K562 (cell line): ENCODE measurements at regions not wholly inside any gene's neighbourhood (a gene's known extent, or its start where the extent isn't known, plus 50 kb on each side); places are given as distances from the start of the nearest gene placed in this dataset. TPM values are rescaled to one million over a fixed set of nuclear protein-coding genes. Genes with fewer than 3 reads are reported as not detected.

Source experiments
- ATAC-seq: fragments of 200-7000 bp; cut with Tn5 transposase; 3 replicates; pipeline ENCODE4 v1.9.1; 2020; ENCODE audit warnings: moderate library complexity
- BruUV-seq: library from RNA; stranded (reverse); fragments of 400-500 nt; replicated peaks from 2 replicates; lab custom pipeline; 2021; lab: Mats Ljungman, UMichigan
- CTCF ChIA-PET: fragments of 300-600 bp; formaldehyde crosslinking; extraction: SDS; loops from one replicate; lab custom pipeline; 2021; ENCODE audit warnings: low intra/inter-chr PET ratio; lab: Yijun Ruan, JAX
- POLR2A ChIA-PET: fragments of 300-600, 350-650 bp; sonication (Branson Sonifier 250); formaldehyde crosslinking; extraction: SDS; loops from one replicate; lab custom pipeline; 2021; ENCODE audit warnings: antibody characterized with exemption, inconsistent platforms; lab: Yijun Ruan, JAX
- DNase-seq, 4 experiments: peaks; one replicate each; pipeline versions ENCODE4 v3.0.0 to v3.0.0-alpha.2; 2011 to 2018; ENCODE audit warnings: low spot score in 3 of 4, mixed read lengths in 3 of 4; ENCODE audit errors: extremely low read depth in 1 of 4
- FAIRE-seq: peaks from 2 replicates; lab custom pipeline; 2011; peaks lifted over from hg19 to GRCh38; lab: Jason Lieb, UNC
- H2AFZ ChIP-seq: 2 replicates; pipeline ENCODE4 v1.6.0; 2011; ENCODE audit warnings: low read depth, low read length, control low read depth, inconsistent platforms
- H3K27ac ChIP-seq: fragments of 200-600 bp; 3 replicates; pipeline ENCODE4 v1.8.0; 2011; ENCODE audit warnings: low read depth, mild to moderate bottlenecking, control low read depth, inconsistent platforms, low read length, moderate library complexity, mixed read lengths; ENCODE audit errors: extremely low read depth
- H3K27me3 ChIP-seq, 2 experiments: fragments of 300-600 bp in 1 of 2; 2 replicates in 1 of 2; 3 replicates in 1 of 2; pipeline versions ENCODE4 v1.6.0 to v1.8.0; 2011; ENCODE audit warnings: inconsistent platforms in 2 of 2, low read length in 2 of 2, mild to moderate bottlenecking in 1 of 2, mixed read lengths in 1 of 2, moderate library complexity in 1 of 2; ENCODE audit not compliant: control insufficient read depth in 2 of 2, insufficient read depth in 2 of 2
- H3K36me3 ChIP-seq: fragments of 300-600 bp; 3 replicates; pipeline ENCODE4 v1.8.0; 2011; ENCODE audit warnings: mild to moderate bottlenecking, low read length, inconsistent platforms; ENCODE audit not compliant: control insufficient read depth, insufficient read depth
- H3K4me1 ChIP-seq, 2 experiments: fragments of 200-600 bp in 1 of 2; replicated peaks in 1 of 2; 2 replicates in 1 of 2; 3 replicates in 1 of 2; pipeline versions ENCODE4 v1.5.1 to v1.8.0; 2011; ENCODE audit warnings: inconsistent platforms in 2 of 2, low read length in 2 of 2, mild to moderate bottlenecking in 1 of 2, mixed read lengths in 1 of 2, moderate library complexity in 1 of 2; ENCODE audit not compliant: control insufficient read depth in 2 of 2, insufficient read depth in 2 of 2
- H3K4me2 ChIP-seq: 2 replicates; pipeline ENCODE4 v1.6.1; 2011; ENCODE audit warnings: low read length, control low read depth, inconsistent platforms, mixed read lengths; ENCODE audit not compliant: insufficient read depth
- H3K4me3 ChIP-seq: fragments of 200-600 bp; sonication (generic), shearing (Covaris generic); 2 replicates; pipeline ENCODE4 v1.5.1; 2016; ENCODE audit warnings: control low read depth, inconsistent platforms
- H3K79me2 ChIP-seq: fragments of 200-600 bp; 3 replicates; pipeline ENCODE4 v1.8.0; 2011; ENCODE audit warnings: low read length, inconsistent platforms; ENCODE audit not compliant: control insufficient read depth, insufficient read depth
- H3K9ac ChIP-seq, 2 experiments: 2 replicates each; pipeline versions ENCODE4 v1.6.0 to v1.6.1; 2011; ENCODE audit warnings: low read depth in 2 of 2, low read length in 2 of 2, control low read depth in 1 of 2, inconsistent platforms in 1 of 2, mild to moderate bottlenecking in 1 of 2, mixed read lengths in 1 of 2; ENCODE audit not compliant: insufficient read depth in 1 of 2
- H3K9me1 ChIP-seq: one replicate; pipeline ENCODE4 v1.6.0; 2011; ENCODE audit warnings: inconsistent platforms, mild to moderate bottlenecking, low read length, moderate library complexity; ENCODE audit not compliant: control insufficient read depth, insufficient read depth
- H3K9me3 ChIP-seq: replicated peaks from 2 replicates; pipeline ENCODE4 v1.5.1; 2011; ENCODE audit warnings: low read depth, low read length, inconsistent platforms; ENCODE audit not compliant: control insufficient read depth, insufficient read depth
- H4K20me1 ChIP-seq: replicated peaks from 2 replicates; pipeline ENCODE4 v1.6.1; 2011; ENCODE audit warnings: low read length, inconsistent platforms, mixed read lengths; ENCODE audit not compliant: control insufficient read depth, insufficient read depth
- CUX1 ChIP-seq: fragments of 200-800 bp; sonication (Bioruptor generic); IDR thresholded peaks from 2 replicates; pipeline ENCODE4 v1.6.1; 2016; ENCODE audit warnings: missing genetic modification characterization, missing compliant biosample characterization
- ELF2 ChIP-seq: fragments of 250-450 bp; sonication (Bioruptor Pico); IDR thresholded peaks from 2 replicates; pipeline ENCODE4 v1.5.0; 2021; ENCODE audit warnings: mild to moderate bottlenecking
- EP300 ChIP-seq: IDR thresholded peaks from 2 replicates; pipeline ENCODE4 v1.6.1; 2012; ENCODE audit warnings: low read length, improper control_type of control experiment
- HES1 ChIP-seq: fragments of 450-650 bp; IDR thresholded peaks from 2 replicates; pipeline ENCODE4 v1.6.1; 2016; ENCODE audit warnings: low read depth, mild to moderate bottlenecking, moderate library complexity
- MEF2A ChIP-seq: IDR thresholded peaks from 2 replicates; pipeline ENCODE4 v1.6.1; 2011; ENCODE audit warnings: low read depth, mild to moderate bottlenecking, low read length, moderate library complexity; ENCODE audit not compliant: control insufficient read depth
- POLR3G ChIP-seq: IDR thresholded peaks from 2 replicates; pipeline ENCODE4 v1.6.1; 2011; ENCODE audit not compliant: insufficient read length, insufficient replicate concordance; ENCODE audit errors: extremely low read depth
- ZNF57 ChIP-seq: fragments of 450-650 bp; formaldehyde crosslinking; IDR thresholded peaks from 2 replicates; pipeline ENCODE4 v1.4.0; 2020; ENCODE audit warnings: mild to moderate bottlenecking, moderate library complexity
- WGBS: fragments of 100-300 bp; shearing (Covaris generic); methylation state at CpG from one replicate; pipeline ENCODE4 v1.1.6; 2016; ENCODE audit warnings: low coverage, mixed read lengths; ENCODE audit not compliant: insufficient coverage; ENCODE audit errors: missing lambda C conversion rate; 5-methylcytosine and 5-hydroxymethylcytosine counted together
- in situ Hi-C: fragments of 300-500 bp; cut with MboI; formaldehyde crosslinking; loops from 4 replicates; pipeline ENCODE4 v1.15.0; 2018; ENCODE audit warnings: inconsistent platforms, mixed read lengths
- intact Hi-C: fragments of 100-400 bp; cut with micrococcal nuclease; formaldehyde crosslinking; loops from 2 replicates; pipeline ENCODE4 v1.14.2; 2022
- small RNA-seq: library from RNA; depleted of rRNA; stranded (forward); fragments of <200 nt; gene quantifications from one replicate; pipeline ENCODE3, GENCODE V24; 2014

- TF ChIP-seq CUX1 (no peak), HES1 (no peak)
- TF ChIP-seq, all 486 proteins: peak for 0
Observed at GRCh38 chr20:51856432-51856831, 54.1 kb upstream of the SALL4 start (continued).

GRCh38 chr20:51854921-51855320 lies 52.6 kb upstream of the SALL4 start:
- H3K4me3 ChIP-seq, result no peak overlapping the region
- ATAC-seq (no peak), DNase-seq (no peak), FAIRE-seq (no peak)
- no TSS peak for BruUV-seq
- POLR2A ChIA-PET, result no interaction called here
- H3K9me3 ChIP-seq, result no peaks in the 10 kb centered on the region
- no peak overlapping the region for H3K9ac ChIP-seq
- no peak overlapping the region for H3K27ac ChIP-seq
- H3K79me2 ChIP-seq, result no peaks in the 10 kb centered on the region
- in situ Hi-C loops (no loop called here), intact Hi-C loops (no loop called here)
- H4K20me1 ChIP-seq, result no peaks in the 10 kb centered on the region
- no peak overlapping the region for H3K4me2 ChIP-seq
- H3K36me3 ChIP-seq, result no peaks in the 10 kb centered on the region
- CTCF ChIA-PET, result no interaction called here
- H3K27me3 ChIP-seq, result peaks cover 2 to 14% of the 10 kb centered on the region in 2 experiments; a peak in 4 of 5 replicates
- H2AFZ ChIP-seq, result no peak overlapping the region
- TF ChIP-seq MEF2A, result no peak
- TF ChIP-seq EP300, result no peak
- no peak for TF ChIP-seq ZNF57
- TF ChIP-seq POLR3G, result no peak
- no peak for TF ChIP-seq ELF2 (CRISPR knock-in tag)
- no peaks in the 10 kb centered on the region for H3K9me1 ChIP-seq
- 7% methylated on average over 6 of the region's 6 CpGs for WGBS
- H3K4me1 ChIP-seq, result no peaks in the 10 kb centered on the region

Small RNAs in the stretch of these regions (small RNA-seq; reads per million reads assigned to genes)
- gene RNU6-347P (not detected), gene RNU7-6P (not detected)
